Glomerular endothelial cell (primary cell): ENCODE measurements at regions not wholly inside any gene's neighbourhood (a gene's known extent, or its start where the extent isn't known, plus 50 kb on each side); places are given as distances from the start of the nearest gene placed in this dataset.
"Not testable (repeated sequence)": the region's sequence is repeated elsewhere in the genome, so short reads cannot be mapped to it uniquely, and the experiment has no call there.

Experiments
- DNase-seq: peaks from one replicate; pipeline ENCODE4 v3.0.0-alpha.2; 2011; ENCODE audit warnings: low read depth, low spot score; ENCODE audit errors: extremely low read depth

- no peak for DNase-seq
These were observed 65.6 kb downstream of the IFI44 start for GRCh38 chr1:78715181-78715661.

- no peak for DNase-seq
These were observed 66.6 kb downstream of the IFI44 start for GRCh38 chr1:78716186-78716585.

GRCh38 chr1:78718566-78718965, 68.9 kb downstream of the IFI44 start:
- no peak for DNase-seq

GRCh38 chr1:78721136-78721535, 71.5 kb downstream of the IFI44 start:
- no peak for DNase-seq

- DNase-seq, result no peak
These were observed 72.5 kb downstream of the IFI44 start for GRCh38 chr1:78722105-78722504.

- DNase-seq, result no peak
These were observed 72.9 kb downstream of the IFI44 start for GRCh38 chr1:78722521-78722920.

- DNase-seq, result no peak
These were observed 73.3 kb downstream of the IFI44 start for GRCh38 chr1:78722947-78723346.

GRCh38 chr1:78726686-78727085, 77.1 kb downstream of the IFI44 start:
- no peak for DNase-seq

GRCh38 chr1:78728359-78728758, 78.7 kb downstream of the IFI44 start:
- DNase-seq, result no peak

GRCh38 chr1:78730054-78730453, 80.4 kb downstream of the IFI44 start:
- DNase-seq, result no peak

GRCh38 chr1:78731674-78732073, 82.0 kb downstream of the IFI44 start:
- no peak for DNase-seq

- DNase-seq, result no peak
These were observed 87.6 kb downstream of the IFI44 start for GRCh38 chr1:78737241-78737640.

GRCh38 chr1:78743626-78744025, 94.0 kb downstream of the IFI44 start:
- no peak for DNase-seq

GRCh38 chr1:78745111-78745510, 95.5 kb downstream of the IFI44 start:
- no peak for DNase-seq

- not testable (repeated sequence) for DNase-seq
These were observed 104.0 kb downstream of the IFI44 start for GRCh38 chr1:78753679-78754078.

GRCh38 chr1:78755986-78756385, 106.4 kb downstream of the IFI44 start:
- no peak for DNase-seq

GRCh38 chr1:78758506-78758905, 108.9 kb downstream of the IFI44 start:
- DNase-seq, result no peak

- no peak for DNase-seq
These were observed 110.2 kb downstream of the IFI44 start for GRCh38 chr1:78759881-78760280.

- no peak for DNase-seq
These were observed 111.2 kb downstream of the IFI44 start for GRCh38 chr1:78760858-78761257.

- no peak for DNase-seq
These were observed 112.5 kb downstream of the IFI44 start for GRCh38 chr1:78762113-78762512.

GRCh38 chr1:78765489-78765888, 115.9 kb downstream of the IFI44 start:
- no peak for DNase-seq

- no peak for DNase-seq
These were observed 130.2 kb downstream of the IFI44 start for GRCh38 chr1:78779831-78780230.

GRCh38 chr1:78787544-78787943, 137.9 kb downstream of the IFI44 start:
- DNase-seq, result no peak

- no peak for DNase-seq
These were observed 140.5 kb downstream of the IFI44 start for GRCh38 chr1:78790174-78790573.
